GM13976 (cell line): ENCODE measurements at regions not wholly inside any gene's neighbourhood (a gene's known extent, or its start where the extent isn't known, plus 50 kb on each side); places are given as distances from the start of the nearest gene placed in this dataset.

Experiments
- DNase-seq: peaks from one replicate; pipeline ENCODE4 v3.0.0; 2012; ENCODE audit warnings: low spot score
- in situ Hi-C: fragments of 300-500 bp; cut with MboI; formaldehyde crosslinking; loops from one replicate; pipeline ENCODE4 v1.12.0; 2022; ENCODE audit warnings: low sequenced_read_pairs, mixed read lengths, inconsistent platforms; ENCODE audit not compliant: unreplicated experiment
- TF ChIP-seq, protein P1 (sequence below): IDR thresholded peaks from 2 replicates; pipeline ENCODE4 v1.5.1; 2012; ENCODE audit warnings: borderline replicate concordance, mild to moderate bottlenecking; ENCODE audit not compliant: insufficient read depth; ENCODE audit errors: extremely low read depth, missing control alignments, control extremely low read depth

DNA sequence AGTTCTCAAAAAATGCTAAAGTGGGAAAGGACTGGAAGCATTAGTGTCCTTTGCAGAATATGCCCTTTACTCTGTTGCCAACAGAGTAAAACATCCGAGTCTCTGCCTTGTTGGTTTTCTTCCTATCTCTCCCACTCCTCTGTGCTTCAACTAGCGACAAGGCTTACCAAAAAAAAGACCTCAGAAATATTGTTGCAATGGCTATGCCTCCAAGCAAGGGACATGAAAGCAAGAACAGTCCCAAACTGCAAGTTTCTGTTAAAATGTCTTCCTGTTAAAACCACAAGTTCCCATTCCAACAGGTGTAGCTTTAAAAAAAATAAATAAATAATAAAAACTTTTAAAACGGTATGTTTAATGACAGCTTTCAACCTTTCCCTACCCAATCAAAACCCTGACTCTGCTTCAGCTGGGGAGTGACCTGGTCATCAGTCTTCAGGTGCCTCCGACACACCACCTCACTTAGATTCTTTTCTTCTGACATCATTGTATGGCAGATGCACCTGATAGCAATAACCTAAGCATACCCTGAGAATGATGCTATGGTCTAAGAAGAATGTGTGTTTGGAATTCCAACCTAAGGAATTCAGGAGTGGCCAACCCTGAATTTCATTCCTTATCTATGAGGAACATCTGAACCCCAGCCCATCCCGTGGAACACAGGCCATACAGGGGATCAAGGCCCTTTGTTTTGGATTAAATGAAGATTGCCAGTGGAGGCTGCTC lies 81.0 kb downstream of the RPS29 start:
- TF ChIP-seq, protein P1, sequence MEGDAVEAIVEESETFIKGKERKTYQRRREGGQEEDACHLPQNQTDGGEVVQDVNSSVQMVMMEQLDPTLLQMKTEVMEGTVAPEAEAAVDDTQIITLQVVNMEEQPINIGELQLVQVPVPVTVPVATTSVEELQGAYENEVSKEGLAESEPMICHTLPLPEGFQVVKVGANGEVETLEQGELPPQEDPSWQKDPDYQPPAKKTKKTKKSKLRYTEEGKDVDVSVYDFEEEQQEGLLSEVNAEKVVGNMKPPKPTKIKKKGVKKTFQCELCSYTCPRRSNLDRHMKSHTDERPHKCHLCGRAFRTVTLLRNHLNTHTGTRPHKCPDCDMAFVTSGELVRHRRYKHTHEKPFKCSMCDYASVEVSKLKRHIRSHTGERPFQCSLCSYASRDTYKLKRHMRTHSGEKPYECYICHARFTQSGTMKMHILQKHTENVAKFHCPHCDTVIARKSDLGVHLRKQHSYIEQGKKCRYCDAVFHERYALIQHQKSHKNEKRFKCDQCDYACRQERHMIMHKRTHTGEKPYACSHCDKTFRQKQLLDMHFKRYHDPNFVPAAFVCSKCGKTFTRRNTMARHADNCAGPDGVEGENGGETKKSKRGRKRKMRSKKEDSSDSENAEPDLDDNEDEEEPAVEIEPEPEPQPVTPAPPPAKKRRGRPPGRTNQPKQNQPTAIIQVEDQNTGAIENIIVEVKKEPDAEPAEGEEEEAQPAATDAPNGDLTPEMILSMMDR, result no peak
- DNase-seq, result no peak
- in situ Hi-C loops, result no loop called here

GRCh38 chr14:49497725-49498348 lies 88.3 kb downstream of the RPS29 start:
- in situ Hi-C loops, result no loop called here
- DNase-seq, result peak; percentile 65
- TF ChIP-seq, protein P1, result peak; percentile 63

- no peak for DNase-seq
- TF ChIP-seq, protein P1, result no peak
- in situ Hi-C loops, result no loop called here
These were observed 88.9 kb downstream of the RPS29 start for GRCh38 chr14:49497267-49497666.

GRCh38 chr14:49494836-49495235 lies 91.3 kb downstream of the RPS29 start:
- no peak for DNase-seq
- TF ChIP-seq, protein P1, result no peak
- in situ Hi-C loops, result no loop called here

DNA sequence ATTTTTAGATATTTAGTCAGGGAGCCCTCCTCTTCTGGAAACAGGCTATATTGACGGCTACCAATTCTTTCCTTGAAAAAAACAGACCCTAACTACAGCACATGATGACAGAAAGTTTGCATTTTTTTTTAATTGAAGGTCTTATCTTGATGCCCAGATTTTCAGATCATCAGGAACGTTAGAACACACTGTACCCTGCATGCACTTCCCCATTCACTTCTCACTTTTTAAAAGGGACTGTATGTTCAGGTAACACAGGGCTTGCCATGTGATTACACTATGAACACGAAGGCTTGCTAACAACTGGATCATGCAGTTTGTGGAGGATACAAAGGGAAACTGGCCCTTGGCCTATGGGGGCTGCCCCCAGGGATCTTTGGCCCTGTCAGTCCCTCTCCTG lies 92.6 kb downstream of the RPS29 start:
- no peak for DNase-seq
- TF ChIP-seq, protein P1, result no peak
- in situ Hi-C loops, result no loop called here

GRCh38 chr14:49492151-49492550 lies 94.0 kb downstream of the RPS29 start:
- in situ Hi-C loops, result no loop called here
- TF ChIP-seq, protein P1, result no peak
- no peak for DNase-seq
